IPS DF 6.9 (cell line): ENCODE measurements at regions not wholly inside any gene's neighbourhood (a gene's known extent, or its start where the extent isn't known, plus 50 kb on each side); places are given as distances from the start of the nearest gene placed in this dataset.
"Not testable (repeated sequence)": the region's sequence is repeated elsewhere in the genome, so short reads cannot be mapped to it uniquely, and the experiment has no call there.

Experiments used
- DNase-seq: peaks from one replicate; pipeline ENCODE4 v3.0.0-alpha.2; 2013; ENCODE audit warnings: low read depth, low spot score
- H3K27ac ChIP-seq: one replicate; pipeline ENCODE4 v1.5.1; 2013; ENCODE audit warnings: low read length, control low read depth
- H3K27me3 ChIP-seq: 2 replicates; pipeline ENCODE4 v1.6.1; 2013; ENCODE audit warnings: mild to moderate bottlenecking, low read length; ENCODE audit not compliant: control insufficient read depth, insufficient read depth
- H3K36me3 ChIP-seq: 2 replicates; pipeline ENCODE4 v1.6.1; 2013; ENCODE audit warnings: low read length; ENCODE audit not compliant: control insufficient read depth, insufficient read depth
- H3K4me1 ChIP-seq: 2 replicates; pipeline ENCODE4 v1.6.1; 2013; ENCODE audit warnings: low read length; ENCODE audit not compliant: control insufficient read depth, insufficient read depth
- H3K4me3 ChIP-seq: 2 replicates; pipeline ENCODE4 v1.5.1; 2013; ENCODE audit warnings: mild to moderate bottlenecking, low read length
- H3K9me3 ChIP-seq: 2 replicates; pipeline ENCODE4 v1.6.1; 2013; ENCODE audit warnings: low read length, inconsistent platforms; ENCODE audit not compliant: control insufficient read depth, insufficient read depth
- WGBS: extraction: QIAGEN DNeasy Blood & Tissue Kit; methylation state at CpG from one replicate; pipeline ENCODE4 v1.1.7; 2013; ENCODE audit warnings: mixed read lengths, missing lambda C conversion rate; ENCODE audit not compliant: insufficient read length, insufficient coverage; 5-methylcytosine and 5-hydroxymethylcytosine counted together

DNA sequence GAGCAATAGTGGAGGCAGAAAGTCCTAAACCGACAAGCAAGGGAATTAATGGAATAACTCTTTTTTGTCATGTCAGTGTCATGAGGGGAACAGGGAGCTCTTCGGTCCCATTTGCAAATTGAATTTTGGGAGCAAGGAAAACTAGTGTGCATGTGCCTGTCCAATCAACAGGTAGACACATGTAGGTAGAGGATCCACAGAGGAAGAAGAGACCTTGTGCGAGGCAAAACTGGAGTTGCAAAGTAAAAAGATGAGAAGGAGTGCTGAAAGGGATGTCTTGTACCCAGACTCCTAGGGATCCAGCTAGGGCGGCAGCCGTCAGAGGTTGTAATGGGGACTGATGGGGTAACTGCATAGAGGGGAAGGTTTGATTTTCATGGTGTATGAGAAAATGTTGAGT is 156.8 kb upstream of the SNX2 start:
- H3K9me3 ChIP-seq, H3K4me1 ChIP-seq, DNase-seq, H3K27ac ChIP-seq, H3K36me3 ChIP-seq, H3K4me3 ChIP-seq, H3K27me3 ChIP-seq: not testable (repeated sequence)
- WGBS = no CpG with 5 or more reads among the region's 5 CpGs

DNA sequence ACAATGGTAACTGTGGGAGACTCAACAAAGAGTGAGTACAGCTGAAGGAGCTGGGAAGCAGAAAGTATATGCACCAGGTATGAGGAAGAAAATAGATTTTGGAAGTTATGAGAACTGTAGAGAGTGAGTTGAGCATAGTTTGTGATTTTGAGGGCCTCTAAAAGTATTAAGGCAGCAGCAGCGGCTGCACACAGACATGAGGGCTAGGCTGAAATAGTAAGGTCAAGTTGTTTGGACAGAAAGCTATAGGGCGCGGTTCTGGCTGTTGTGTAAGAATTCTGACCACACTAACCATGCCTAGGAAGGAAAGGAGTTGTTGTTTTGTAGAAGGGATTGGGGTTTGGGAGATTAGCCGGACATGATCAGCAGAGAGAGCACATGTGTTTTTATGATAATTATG is 154.1 kb upstream of the SNX2 start:
- not testable (repeated sequence) for DNase-seq, H3K9me3 ChIP-seq, H3K36me3 ChIP-seq, H3K4me1 ChIP-seq, H3K27me3 ChIP-seq, H3K27ac ChIP-seq, H3K4me3 ChIP-seq
- WGBS = no CpG with 5 or more reads among the region's 4 CpGs

DNA sequence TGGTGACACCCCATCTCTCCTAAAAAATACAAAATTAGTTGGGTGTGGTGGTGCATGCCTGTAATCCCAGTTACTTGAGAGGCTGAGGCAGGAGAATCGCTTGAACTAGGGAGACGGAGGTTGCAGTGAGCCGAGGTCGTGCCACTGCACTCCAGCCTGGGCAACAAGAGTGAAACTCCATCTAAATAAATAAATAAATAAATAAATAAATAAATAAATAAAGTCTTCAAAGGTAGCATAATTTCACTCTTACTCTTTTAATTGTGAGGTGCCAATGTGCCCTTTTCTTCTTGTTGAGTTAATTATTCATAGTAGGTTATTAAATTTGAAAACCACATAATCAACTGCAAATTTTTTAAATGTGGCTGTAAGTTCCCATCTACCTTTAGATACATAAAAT is 146.2 kb upstream of the SNX2 start:
- WGBS = no CpG with 5 or more reads among the region's 4 CpGs
- not testable (repeated sequence) for DNase-seq, H3K4me1 ChIP-seq, H3K27me3 ChIP-seq, H3K27ac ChIP-seq, H3K36me3 ChIP-seq, H3K4me3 ChIP-seq, H3K9me3 ChIP-seq

DNA sequence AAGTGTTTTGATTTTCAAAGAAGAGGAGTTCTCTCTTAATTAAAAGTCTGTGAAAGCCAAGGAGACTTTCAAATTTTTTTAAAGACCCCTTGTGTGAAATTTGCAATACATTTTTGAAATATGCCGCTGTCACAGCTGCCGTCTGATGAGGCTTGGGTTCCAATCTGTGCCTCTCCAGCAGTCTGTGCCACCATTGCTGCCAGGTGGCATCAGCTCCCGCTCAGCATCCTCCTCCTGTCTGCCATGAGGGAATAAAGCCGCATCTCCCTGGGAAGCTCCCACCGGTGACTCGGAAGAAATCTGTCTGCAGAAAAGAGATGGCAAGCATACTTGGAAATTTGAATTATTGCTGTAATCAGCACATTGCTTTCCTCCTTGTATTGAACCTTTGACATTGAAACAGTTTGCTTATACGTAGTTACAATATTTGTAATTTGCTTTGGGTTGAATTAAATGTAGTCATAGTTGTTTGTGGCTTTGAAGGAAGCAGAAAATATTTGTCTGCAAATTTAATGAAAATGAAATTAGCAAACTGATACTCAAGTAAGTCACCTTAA is 145.7 kb upstream of the SNX2 start:
- WGBS = no CpG with 5 or more reads among the region's 7 CpGs
- Histone ChIP-seq H3K9me3 (no peaks in the 10 kb centered on the region), H3K4me3 (no peak overlapping the region), H3K36me3 (no peaks in the 10 kb centered on the region), H3K27ac (no peak overlapping the region), H3K4me1 (no peaks in the 10 kb centered on the region), H3K27me3 (no peaks in the 10 kb centered on the region)
- no peak for DNase-seq

DNA sequence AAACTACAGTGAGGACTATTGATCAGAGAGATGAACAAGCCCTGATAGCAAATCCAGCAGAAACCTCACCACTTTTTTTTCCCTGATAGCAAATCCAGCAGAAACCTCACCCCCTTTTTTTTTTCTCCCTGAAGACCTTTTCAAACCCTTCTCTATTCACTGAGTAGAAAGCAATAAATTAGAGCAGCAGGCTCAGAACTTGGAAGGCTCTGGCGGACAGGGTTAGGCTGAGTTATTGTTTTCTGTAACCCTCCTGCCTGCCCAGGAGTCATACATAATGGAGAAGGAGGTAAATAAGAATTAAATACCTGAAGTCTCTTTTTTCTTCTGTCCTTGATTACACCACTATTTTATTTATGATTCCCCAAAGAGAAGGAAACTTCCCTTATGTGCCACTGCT is 136.3 kb upstream of the SNX2 start:
- no peaks in the 10 kb centered on the region for H3K27me3 ChIP-seq
- no peak overlapping the region for H3K27ac ChIP-seq
- H3K9me3 ChIP-seq = no peaks in the 10 kb centered on the region; the same call in 1 of the 2 replicates
- H3K36me3 ChIP-seq = no peaks in the 10 kb centered on the region
- no peak overlapping the region for H3K4me3 ChIP-seq
- H3K4me1 ChIP-seq = peaks cover 2% of the 10 kb centered on the region; the same call in 1 of the 2 replicates
- WGBS = no CpG with 5 or more reads among the region's 1 CpG
- DNase-seq = no peak

DNA sequence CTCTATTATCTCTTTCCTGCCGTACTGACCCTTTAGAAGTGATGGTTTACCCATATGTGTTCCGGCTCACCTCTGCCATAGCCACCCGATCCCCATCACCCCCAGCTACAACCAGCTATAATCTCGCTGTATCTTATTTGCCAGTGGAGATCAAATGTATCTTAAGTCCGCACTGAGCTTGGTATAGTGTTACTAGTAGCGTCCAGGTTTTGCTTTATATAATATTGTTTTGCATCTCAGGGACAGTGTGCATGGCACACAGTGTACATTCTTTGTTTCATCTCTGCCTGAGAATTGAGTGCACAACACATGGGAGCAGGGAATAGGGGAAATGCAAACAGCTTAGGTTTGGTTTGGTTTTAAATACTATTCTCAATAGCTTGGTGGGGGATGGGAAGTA is 135.8 kb upstream of the SNX2 start:
- Histone ChIP-seq H3K27me3 (no peaks in the 10 kb centered on the region), H3K27ac (no peak overlapping the region), H3K36me3 (no peaks in the 10 kb centered on the region), H3K4me3 (no peak overlapping the region), H3K9me3 (no peaks in the 10 kb centered on the region; the same call in 1 of the 2 replicates), H3K4me1 (peaks cover 2% of the 10 kb centered on the region; the same call in 1 of the 2 replicates)
- no CpG with 5 or more reads among the region's 6 CpGs for WGBS
- DNase-seq = no peak

DNA sequence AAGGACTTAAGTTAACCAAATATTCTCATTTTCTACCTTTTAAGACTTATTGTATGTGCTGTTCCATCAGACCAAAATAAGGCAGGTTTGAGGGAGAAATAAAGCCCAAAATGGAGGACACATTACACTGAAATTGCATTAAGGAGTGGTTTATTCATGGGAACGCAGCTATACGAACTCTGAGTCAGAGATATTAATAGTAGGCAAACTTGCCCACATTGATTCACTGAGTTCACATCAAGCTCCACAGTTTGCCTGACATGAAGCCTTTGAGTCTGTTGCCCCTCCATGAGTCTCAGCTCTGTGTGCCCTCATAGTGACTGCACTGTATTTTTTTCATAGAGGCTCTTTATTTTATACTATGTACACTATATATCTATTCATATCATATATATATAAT is 135.0 kb upstream of the SNX2 start:
- Histone ChIP-seq H3K4me1 (peaks cover 2% of the 10 kb centered on the region; the same call in 1 of the 2 replicates), H3K27me3 (no peaks in the 10 kb centered on the region), H3K36me3 (no peaks in the 10 kb centered on the region), H3K27ac (no peak overlapping the region), H3K4me3 (no peak overlapping the region), H3K9me3 (no peaks in the 10 kb centered on the region; the same call in 1 of the 2 replicates)
- DNase-seq = no peak
- WGBS = no CpG with 5 or more reads among the region's 2 CpGs

DNA sequence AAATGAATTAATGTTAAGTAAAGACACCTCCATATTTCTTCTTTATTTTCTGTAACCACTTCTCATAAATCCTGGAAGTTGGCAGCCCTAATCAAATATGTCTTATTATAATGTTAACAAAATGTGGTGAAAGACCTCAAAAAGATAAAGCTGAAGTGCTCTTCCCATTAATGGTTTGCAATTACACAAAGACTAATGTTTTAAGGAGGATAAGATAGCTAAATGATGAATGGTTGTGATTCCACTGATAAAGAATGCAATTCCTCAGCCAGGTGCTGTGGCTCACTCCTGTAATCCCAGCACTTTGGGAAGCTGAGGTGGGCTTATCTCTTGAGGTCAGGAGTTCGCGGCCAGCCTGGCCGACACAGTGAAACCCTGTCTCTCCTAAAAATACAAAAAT is 125.8 kb upstream of the SNX2 start:
- no peak overlapping the region for H3K27ac ChIP-seq
- H3K4me1 ChIP-seq = no peaks in the 10 kb centered on the region
- WGBS = no CpG with 5 or more reads among the region's 3 CpGs
- no peaks in the 10 kb centered on the region for H3K27me3 ChIP-seq
- no peaks in the 10 kb centered on the region for H3K36me3 ChIP-seq
- DNase-seq = no peak
- no peak overlapping the region for H3K4me3 ChIP-seq
- H3K9me3 ChIP-seq = no peaks in the 10 kb centered on the region

DNA sequence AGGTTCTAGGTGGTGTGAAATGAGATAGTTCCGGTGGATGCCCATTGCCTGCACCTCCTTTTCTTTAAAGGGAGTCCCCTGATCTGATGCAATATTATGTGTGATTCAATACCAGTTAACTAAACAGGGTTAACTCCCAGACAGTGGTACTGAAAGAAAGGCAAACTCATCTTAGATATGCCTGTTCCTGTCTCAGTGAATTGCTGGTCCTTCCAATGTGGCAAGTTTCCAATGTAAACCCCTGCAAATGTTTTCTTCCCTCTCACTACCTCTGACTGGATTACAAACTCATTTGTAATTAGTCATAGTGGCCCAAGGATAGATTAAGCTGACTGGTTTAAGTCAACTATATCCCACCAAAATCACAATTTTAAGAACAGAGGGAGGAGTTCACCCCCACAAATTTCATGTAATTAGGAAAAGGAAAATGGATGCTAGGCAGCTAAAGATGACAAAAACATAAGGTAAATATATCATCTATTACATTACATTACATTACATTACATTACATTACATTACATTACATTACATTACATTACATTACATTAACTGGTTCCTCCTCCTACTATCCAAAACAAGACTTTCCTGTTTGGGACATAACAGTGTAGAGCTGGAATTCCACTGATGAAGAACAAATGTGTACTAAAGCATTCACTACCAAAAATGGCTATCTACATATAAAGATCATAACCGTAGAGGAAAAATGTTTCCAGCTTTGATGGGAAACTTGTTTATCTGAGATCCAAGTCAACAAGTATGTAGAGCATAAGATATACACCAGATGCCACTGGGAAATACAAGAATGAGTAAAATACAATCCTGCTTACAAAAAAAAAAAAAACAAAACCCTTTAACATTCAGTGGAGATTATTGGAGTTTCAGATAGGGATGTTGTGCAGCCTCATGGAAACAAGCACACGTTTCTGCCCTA is 121.5 kb upstream of the SNX2 start:
- Histone ChIP-seq H3K4me1 (no peaks in the 10 kb centered on the region), H3K27me3 (no peaks in the 10 kb centered on the region), H3K36me3 (no peaks in the 10 kb centered on the region), H3K4me3 (no peak overlapping the region), H3K27ac (no peak overlapping the region), H3K9me3 (no peaks in the 10 kb centered on the region)
- no peak for DNase-seq
- no CpG with 5 or more reads among the region's 3 CpGs for WGBS

DNA sequence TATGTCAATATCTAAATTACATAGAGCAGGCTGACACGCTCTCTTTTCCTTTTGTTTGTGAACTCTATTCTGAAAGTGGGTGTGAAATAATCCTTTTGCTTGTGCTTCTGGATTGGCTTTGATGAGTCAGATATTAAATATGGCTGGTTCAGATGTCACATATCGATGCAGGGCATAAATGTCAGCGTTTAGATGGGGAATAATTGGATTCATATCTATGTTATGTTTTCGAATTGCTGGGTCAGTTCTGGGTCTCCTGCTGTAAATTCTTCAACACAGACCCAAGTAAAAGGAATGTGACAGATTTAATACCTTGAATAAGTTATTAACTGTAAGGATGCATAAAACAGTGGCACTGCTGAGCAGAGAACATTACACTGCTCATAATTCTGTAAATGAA is 118.7 kb upstream of the SNX2 start:
- H3K4me3 ChIP-seq = no peak overlapping the region
- no peaks in the 10 kb centered on the region for H3K9me3 ChIP-seq
- DNase-seq = no peak
- no peak overlapping the region for H3K27ac ChIP-seq
- H3K27me3 ChIP-seq = no peaks in the 10 kb centered on the region
- WGBS = no CpG with 5 or more reads among the region's 4 CpGs
- no peaks in the 10 kb centered on the region for H3K4me1 ChIP-seq
- no peaks in the 10 kb centered on the region for H3K36me3 ChIP-seq
